ENCODE measurements at regions not wholly inside any gene's neighbourhood (a gene's known extent, or its start where the extent isn't known, plus 50 kb on each side); places are given as distances from the start of the nearest gene placed in this dataset.

GRCh38 chr5:34576891-34577666, 79.0 kb upstream of the RAI14 start:
- TF ChIP-seq, protein P1, sequence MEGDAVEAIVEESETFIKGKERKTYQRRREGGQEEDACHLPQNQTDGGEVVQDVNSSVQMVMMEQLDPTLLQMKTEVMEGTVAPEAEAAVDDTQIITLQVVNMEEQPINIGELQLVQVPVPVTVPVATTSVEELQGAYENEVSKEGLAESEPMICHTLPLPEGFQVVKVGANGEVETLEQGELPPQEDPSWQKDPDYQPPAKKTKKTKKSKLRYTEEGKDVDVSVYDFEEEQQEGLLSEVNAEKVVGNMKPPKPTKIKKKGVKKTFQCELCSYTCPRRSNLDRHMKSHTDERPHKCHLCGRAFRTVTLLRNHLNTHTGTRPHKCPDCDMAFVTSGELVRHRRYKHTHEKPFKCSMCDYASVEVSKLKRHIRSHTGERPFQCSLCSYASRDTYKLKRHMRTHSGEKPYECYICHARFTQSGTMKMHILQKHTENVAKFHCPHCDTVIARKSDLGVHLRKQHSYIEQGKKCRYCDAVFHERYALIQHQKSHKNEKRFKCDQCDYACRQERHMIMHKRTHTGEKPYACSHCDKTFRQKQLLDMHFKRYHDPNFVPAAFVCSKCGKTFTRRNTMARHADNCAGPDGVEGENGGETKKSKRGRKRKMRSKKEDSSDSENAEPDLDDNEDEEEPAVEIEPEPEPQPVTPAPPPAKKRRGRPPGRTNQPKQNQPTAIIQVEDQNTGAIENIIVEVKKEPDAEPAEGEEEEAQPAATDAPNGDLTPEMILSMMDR (IDR thresholded peaks at IDR 0.05; ENCODE audit: poor library complexity, severe bottlenecking), result no peak
- TF ChIP-seq POLR2AphosphoS5 (IDR thresholded peaks at IDR 0.05), result no peak

Data from neural cell (in vitro differentiated cells).